GM18868 (cell line): ENCODE measurements at regions not wholly inside any gene's neighbourhood (a gene's known extent, or its start where the extent isn't known, plus 50 kb on each side); places are given as distances from the start of the nearest gene placed in this dataset.

ENCODE experiments used
- ATAC-seq: cut with Tn5 transposase; IDR thresholded peaks from one replicate; pipeline ENCODE4 v1.9.1; 2021; ENCODE audit warnings: mild to moderate bottlenecking, moderate library complexity; ENCODE audit not compliant: unreplicated experiment

DNA sequence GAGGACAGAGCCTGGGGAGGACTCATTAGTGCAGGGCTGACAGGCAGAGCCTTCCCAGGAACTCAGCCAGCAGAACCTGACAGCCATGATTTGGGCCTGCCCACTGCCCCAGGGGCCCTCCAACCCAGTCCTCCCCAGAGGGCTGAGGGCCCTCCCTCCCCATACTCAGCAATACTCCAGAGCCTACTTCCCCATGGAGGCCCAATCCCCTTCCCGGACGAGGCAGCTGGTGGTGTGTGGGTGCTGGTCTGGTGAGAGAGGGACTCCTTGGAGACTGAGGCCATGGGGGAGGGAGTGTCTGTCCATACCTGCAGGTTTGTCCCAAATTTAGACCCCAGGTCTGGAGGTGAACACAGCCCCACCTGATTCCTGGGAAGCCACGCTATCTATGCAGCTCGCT is 120.9 kb upstream of the MLN start:
- no peak for ATAC-seq

DNA sequence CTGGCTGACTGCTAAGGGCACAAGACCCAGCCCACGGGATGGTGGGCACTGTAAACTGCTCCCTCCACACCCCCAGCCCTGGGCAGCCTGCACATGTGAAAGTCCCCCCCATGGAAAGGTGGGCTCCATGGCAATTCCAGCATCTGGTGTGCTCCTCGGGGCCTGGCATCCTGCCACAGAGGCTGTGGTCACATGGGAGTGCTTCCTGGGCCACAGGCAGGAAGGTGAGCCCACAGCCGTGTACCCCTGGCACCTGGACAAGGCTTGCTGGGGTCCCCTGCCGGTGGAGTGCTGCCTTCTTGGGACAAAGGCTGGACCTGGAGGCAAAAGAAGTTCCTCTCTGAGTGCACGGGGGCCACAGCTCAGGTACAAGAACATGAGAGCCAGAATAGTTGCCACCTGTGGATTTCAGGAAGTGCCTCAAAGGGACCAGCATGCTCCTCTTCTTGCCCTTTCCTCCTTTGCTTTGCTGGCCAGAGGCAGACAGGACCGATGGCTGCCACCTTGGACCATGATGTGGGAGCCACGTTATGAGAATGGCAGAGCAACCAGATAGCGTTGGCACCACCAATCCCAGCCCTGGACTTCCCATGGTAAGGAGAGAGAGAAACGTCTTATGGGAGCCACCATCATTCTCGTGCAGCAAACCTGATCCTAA is 120.2 kb upstream of the MLN start:
- ATAC-seq: no peak

DNA sequence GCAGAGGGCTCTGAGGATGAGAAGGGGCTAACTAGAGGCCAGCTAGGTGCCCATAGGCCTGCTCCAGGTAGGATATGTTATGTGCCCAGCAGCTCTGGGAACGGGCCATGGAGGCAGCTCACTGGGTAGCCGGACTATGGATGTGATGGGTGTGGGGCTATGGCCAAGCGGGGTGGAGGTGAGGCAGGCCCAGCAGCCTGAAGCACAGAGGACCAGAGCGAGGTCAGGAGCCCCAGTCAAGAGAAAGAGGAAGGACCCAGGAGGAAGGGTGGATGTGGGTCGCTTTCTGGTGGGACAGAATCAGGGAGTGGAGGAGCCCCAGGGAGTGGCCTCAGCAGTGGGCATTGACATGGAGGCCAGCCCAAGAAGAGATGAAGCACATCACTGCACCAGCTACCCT is 117.9 kb upstream of the MLN start:
- ATAC-seq: no peak

DNA sequence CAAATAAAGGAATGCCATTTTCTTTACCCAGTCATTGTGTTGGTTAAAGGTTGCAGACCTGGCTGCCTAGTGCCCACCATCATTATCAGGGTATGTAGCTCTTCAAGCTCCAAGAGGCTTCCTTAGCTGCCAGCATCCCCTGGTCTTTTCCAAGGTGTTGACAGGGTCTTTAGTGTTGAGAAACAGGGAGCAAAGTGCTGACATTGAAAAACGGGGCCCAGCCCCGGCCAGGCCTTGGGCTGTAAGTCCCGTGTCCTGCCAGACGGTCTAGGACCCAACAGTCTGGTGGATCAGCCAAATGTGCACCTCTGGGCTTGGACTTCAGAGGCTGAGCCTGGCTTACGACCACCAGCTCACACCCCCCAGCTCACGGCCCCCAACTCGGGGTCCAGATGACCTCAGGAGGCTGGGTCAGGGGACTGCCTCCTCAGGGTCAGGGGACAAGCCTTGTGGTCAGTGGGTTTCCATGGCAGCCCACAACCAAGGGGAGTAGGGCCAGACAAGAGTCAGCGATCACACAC is 114.4 kb upstream of the MLN start:
- no peak for ATAC-seq

DNA sequence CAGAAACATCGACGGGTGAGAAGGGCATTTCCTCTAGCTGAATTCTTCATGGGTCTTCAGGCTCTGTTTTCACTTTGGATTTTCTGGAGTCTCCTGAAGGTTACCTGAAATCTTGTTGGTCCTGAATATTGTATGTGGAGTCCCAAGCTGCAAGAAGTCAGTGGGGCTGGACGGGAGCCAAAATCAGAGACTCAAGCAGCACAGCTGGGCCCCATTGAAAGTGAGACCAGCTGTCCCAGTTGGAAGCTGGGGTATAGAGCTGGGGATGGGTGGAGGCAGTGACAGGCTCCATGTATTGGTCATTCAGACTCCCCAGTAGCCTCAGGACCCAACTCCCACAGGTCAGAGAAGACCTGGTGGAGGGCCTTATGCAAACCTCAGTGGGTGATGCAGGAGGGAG is 111.3 kb upstream of the MLN start:
- no peak for ATAC-seq

DNA sequence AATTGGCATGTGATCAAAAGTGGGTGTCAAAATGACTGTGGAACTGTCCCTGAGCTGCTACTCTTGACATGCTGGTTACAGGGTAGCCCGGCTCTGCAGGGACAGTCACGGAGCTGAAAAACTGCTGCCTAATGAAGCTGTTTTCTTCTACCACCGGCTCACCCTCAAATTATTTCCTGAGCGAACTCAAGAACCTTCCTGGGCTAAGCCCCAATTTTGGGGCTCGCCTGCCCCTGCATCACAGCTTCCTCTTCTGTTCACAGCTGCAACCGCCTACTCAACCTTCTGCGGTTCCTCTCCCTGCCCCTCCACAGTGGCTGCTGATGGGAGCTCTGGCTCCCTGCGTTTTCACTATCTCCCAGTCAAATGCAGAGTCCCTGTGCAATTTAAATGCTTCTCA is 110.8 kb upstream of the MLN start:
- no peak for ATAC-seq

DNA sequence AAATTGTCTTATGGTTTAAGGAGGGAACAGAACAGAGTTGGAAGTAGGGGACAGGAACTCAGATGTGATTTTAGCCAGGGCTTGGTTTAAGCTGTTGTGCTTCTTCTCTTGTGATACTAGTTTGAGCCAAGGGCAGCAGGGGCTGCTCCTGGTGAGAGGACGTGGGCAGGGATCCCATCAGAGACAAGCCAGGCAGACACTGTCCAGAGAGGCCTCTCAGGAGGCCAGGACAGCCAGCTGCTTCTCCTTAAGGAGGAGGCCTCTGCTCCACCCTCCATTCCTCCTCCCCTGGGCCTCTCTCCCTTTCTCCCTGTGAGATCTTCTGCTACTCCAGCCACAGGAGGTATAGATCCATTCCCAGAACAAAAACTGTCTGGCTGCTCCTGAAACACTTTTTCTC is 108.4 kb upstream of the MLN start:
- ATAC-seq: no peak

DNA sequence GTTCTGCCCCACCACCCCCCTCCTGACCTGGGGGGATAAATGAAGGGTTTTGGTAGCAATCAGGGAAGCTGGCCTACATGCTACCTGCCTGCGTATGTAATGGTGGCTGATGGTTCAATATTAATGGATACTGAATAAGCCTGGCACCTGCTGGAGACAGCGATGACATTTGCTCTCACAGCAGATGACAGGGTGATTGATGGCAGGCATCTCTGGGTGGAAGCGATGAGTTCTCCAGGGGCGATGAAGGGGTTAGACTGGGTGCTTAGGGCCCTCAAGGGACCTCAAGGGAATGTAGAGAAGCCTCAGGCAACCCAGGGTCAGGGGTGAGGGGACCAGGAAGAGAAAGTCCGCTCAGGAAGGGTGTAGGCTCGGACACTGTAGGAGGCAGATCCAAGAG is 107.7 kb upstream of the MLN start:
- ATAC-seq: no peak

DNA sequence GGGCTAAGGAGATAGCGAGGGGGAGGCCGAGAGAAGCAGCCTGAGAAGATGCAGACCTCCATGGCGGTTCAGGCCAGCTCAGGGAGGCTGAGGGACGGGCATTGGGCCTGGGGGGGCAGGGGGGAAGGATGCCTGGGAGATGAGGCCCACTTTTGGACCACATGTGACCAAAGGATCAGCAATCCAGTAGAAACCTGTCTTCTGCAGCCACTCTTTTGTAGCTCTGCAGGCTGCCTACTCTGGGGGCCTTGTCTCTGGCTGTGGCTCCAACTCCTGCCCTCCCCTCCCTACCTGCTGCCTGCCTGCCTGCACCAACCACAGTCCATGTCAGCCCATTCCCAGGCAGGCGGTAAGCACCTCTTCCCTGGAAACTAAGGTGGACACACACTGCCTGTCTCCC is 106.8 kb upstream of the MLN start:
- ATAC-seq: no peak

DNA sequence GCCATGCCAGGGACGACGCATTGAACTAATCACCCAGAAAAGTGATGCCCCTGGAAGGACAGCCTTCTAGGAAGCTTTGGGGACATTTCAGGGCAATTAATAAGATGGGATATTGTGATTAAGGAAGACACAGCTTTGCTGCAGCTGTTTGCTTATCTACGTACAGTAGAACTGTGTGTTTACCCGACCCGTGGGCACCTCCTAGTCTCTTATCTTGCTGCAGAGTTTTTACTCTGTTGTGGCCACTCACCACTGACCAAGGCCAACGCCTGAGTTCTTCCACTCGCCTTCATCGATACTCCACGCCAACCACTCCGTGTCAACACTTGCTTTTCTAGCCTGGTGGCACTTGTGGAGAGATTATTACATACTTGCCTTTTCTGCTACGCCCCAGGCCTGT is 105.9 kb upstream of the MLN start:
- no peak for ATAC-seq

DNA sequence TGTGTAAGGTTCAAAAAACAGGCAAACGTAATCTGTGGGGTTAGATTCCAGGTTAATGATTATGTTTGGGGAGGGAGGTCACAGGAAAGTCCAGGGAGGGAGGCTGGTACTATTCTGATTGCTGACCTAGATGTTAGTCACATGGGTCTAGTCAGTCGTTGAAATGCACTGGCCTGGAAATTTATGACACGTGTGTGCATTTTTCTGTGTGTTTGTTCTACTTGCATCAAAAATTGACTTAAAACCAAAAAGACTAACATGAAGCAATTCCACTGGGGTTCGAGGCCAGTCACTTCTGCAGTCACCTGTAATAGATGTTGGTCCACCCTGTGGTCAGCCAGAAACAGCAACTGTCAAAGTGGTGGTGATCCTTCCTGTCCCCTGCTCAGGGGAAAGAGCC is 104.2 kb upstream of the MLN start:
- ATAC-seq: no peak

DNA sequence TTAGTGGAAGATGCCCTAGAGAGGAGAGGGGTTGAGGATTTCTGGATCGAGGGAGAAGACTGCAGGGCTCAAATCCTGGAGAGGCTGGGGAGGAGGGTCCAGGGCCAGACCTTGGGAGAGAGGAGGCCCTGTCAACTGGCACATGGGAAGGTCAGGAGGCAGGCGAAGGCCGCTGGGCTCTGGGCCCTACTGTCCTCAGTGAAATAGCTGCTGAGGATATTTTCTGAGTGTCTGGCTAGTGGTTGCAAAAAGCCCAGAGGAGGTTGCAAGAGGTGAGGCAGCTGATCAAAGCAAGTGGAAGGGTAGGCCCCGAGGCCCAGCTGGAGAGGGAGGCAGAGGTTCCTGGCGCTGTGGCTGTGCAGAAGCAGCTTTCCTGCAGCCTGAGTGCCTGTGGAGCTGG is 103.4 kb upstream of the MLN start:
- ATAC-seq: no peak

DNA sequence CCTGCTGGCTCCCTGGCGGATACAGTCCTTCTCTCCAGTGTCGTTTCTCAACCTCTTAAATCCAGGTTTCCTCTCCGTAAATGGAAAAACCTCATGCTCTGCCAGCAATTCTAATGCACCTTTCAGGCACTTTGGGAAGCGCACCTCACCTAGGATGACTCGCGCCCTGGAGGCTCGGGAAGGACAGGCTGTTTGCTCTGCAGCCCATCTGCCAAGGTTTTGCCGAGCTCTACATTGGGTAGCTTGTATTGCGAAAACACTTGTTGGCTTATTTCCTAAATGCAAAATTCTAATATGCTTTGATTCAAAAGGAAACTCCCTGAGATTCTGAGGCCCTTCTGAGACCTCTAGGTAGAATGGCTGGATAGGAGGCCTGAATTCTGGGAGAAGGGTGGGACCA is 102.6 kb upstream of the MLN start:
- no peak for ATAC-seq

DNA sequence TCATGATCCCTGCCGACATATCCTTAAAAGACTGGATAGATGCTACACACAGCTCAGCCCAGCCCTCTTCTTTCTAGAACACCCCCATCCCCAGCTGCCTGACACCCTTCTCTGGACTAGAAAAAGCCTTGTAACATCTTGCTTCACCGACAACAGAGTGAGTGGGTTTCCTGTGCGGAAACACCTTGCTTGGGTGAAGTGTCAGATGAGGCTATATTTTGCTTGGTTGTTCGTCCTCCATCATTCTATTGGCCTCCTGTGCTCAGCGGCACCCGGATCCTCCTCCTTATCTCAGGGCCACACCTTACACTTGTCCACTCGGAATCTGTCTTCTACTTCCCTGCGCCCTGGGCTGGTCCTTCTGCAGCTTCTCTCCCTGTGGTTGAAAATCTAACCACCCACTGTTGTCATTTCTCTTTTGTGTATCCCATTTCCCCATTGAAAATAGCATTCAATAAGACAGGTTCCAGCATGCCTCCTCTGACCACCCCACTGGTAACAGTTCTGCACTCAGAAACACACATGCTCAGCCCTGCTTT is 101.3 kb upstream of the MLN start:
- ATAC-seq: no peak

DNA sequence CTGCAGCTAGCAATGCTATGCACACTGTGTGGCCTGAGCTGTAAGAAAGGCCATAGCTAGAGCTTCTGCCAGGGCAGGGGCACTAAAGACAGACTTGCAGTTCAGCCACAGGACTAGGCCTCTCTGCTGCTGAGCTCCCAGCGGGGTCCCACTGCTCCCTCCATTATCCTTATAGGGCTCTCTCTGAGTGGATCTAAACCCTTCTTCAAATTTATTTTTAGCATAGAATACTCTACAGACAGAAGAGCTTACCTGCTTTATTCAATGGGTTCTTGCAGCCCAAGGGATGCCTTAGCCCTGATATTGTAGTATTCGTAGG is 100.9 kb upstream of the MLN start:
- no peak for ATAC-seq

DNA sequence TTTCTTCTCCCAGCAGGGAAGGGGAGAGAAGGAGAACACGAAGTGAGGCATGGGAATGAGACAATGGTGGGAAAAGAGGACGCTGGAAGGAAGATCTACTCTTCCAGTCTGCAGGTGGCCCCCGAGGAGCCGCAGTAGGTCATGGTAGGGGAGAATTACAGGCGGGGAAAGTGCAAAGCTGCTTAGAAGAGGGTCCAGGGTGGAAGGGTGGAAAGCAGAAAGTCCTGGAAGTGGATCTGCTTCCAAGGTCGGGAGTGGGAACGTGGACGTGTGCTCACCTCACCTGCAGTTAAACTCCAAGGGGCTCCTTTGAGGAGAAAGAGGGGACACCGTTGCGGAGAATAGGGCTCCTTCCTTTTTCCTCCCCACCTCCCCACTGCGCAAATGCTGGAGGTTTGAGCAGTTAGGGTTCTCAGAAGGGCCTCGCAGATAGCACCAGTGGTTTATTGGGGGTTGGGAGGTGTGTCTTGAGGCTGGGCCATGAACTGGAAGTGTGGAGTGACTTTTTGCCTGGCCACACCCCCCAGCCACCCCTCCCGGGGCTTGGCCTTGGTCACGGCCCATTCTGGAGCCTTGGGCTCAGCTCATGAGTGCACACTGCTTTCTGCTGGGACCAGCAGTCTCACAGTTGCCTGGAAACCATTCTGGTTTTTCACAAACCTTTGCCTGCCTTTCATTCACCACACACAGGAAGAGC is 100.4 kb upstream of the MLN start:
- ATAC-seq: no peak

DNA sequence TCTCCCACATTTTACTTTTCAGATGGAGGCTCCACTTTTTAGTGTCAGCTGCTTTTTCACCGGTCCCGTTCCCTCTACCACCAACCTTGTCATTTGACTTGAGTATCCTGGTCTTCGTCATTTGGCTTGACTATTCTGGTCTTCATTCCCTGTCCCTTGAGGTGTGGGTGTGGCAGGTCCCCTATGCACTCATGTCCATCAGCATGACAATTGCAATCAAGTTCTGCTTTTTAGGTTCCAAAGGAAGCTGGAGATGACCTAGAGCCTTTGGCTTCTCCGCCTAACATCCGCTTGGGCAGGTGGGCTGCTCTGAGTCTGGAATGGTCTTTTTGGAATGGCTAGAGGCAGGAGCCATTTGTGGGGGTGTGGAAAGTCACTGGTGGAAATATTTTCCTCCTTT is 99.8 kb upstream of the MLN start:
- no peak for ATAC-seq

DNA sequence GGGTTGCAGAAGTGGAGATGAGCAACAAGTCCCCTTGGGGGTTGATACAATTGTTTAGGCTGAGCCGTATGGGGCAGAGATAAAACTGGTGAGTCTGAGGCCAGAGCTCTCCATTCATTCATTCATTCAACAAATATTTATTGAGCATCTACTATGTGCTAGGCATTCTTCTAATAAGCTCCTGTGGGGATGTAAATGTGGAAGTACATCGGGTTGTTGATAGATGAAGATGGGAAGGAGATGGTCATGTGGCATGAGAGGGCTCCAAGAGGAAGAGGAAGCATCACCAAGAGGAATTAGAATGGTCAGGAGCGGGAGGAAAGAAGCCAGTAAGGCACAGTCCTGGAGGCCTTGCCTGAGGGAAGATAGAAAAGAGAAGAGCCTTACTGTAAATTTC is 98.7 kb upstream of the MLN start:
- ATAC-seq: no peak

DNA sequence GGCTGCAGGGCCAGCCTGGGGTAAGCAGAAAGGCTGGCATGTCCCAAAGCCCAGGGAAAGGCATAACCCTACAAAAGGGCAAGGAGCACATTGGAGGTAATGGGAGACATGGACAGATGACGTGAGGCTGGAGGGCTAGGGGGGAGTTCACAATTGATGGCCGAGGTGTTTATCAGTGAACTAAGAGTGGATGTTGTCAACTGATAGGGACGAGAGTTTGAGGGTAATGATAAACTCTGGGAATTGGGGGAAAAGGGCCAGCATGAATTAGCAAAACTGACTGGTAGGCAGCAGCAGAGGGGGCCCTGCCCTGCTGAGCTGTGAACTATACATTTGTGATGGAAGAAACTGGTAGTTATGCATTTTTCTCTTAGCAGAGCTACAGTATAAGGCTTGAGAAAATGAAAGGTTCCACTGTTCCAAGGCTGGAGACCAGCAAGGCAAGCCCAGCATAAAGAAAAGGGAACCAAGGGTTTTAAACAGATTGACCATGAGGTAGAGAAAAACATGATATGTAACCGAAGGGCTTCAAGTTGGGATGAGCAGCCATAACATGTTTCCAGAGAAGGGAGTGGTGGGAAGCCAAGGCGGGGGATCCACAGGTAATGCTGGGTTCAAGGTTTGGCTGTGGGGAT is 98.1 kb upstream of the MLN start:
- no peak for ATAC-seq

DNA sequence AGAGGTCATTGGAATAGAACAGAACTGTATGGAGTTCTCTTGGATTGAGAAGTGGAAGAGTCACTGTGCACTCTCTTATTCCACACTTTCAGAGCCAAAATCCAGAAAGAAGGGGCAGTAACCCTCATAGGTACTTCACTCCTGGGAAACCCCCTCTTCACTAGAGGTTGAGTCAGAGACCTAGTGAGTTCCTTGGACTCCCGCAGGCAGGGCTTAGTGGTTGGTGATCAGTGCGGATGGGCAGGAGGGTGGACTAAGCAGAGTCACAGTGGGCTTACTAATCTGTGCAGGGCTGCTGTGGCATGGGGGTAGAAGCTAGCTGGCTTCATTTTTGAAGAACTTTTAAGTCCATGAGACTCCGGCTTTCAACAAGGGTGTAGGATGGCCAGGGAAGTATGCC is 95.0 kb upstream of the MLN start:
- ATAC-seq: no peak

DNA sequence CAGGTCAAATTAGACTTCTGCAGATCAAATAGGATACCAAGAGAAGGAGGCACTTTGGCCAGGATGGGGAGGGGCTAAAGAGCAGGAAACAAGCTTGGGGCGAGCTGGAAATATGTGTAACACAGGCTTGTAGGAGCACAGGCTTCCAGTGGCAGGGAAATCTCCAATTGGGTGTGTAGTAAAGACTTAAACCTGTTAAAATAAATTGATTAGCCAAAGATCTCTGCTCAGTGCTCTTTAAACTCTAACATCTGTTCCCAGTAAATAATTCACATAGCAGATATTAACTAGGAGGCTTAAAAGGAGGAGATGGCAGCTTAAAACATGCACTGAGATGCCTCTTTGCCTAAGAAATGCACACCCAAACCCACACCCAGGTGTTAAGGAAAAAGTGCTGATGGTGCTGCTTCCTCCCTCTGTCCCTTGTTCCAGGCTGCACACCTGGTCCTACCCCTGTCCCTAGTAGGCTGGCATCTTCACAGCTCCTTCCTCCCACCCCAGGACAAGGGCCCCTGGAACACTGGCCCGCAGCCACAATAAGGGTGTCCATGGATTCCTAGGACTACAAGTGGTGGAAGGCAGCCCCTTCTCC is 93.5 kb upstream of the MLN start:
- ATAC-seq: no peak
